ENCODE measurements at regions not wholly inside any gene's neighbourhood (a gene's known extent, or its start where the extent isn't known, plus 50 kb on each side); places are given as distances from the start of the nearest gene placed in this dataset.

DNA sequence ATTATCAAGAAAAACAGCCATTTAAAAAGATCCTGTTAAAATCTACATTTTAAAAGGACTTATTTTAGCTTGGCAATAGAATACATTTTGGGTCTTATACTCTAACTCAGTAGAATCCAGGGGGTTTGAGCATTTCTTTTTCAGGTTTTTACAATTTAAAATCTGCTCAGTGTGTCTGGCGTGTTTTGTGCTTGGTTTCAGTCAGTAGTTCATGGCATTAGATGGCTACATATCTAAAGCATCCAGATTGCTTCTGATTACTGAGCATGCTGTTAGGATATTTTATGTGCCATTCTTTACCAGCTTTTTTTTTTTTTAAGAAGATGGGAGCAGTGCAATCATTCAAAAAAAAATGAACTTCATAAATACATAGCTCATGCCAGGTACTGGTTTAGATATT, 566.1 kb upstream of the LARGE1 start:
- no peak for TF ChIP-seq ZNF263 (CRISPR knock-in tag; IDR thresholded peaks at IDR 0.05; ENCODE audit: low read depth)
- TF ChIP-seq, protein P1, sequence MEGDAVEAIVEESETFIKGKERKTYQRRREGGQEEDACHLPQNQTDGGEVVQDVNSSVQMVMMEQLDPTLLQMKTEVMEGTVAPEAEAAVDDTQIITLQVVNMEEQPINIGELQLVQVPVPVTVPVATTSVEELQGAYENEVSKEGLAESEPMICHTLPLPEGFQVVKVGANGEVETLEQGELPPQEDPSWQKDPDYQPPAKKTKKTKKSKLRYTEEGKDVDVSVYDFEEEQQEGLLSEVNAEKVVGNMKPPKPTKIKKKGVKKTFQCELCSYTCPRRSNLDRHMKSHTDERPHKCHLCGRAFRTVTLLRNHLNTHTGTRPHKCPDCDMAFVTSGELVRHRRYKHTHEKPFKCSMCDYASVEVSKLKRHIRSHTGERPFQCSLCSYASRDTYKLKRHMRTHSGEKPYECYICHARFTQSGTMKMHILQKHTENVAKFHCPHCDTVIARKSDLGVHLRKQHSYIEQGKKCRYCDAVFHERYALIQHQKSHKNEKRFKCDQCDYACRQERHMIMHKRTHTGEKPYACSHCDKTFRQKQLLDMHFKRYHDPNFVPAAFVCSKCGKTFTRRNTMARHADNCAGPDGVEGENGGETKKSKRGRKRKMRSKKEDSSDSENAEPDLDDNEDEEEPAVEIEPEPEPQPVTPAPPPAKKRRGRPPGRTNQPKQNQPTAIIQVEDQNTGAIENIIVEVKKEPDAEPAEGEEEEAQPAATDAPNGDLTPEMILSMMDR (IDR thresholded peaks at IDR 0.05): no peak
- no peak for TF ChIP-seq NR1H2 (CRISPR knock-in tag; IDR thresholded peaks at IDR 0.05)
- no peak for TF ChIP-seq FOXJ3 (CRISPR knock-in tag; IDR thresholded peaks at IDR 0.05; ENCODE audit: borderline replicate concordance)
- TF ChIP-seq, protein P2, sequence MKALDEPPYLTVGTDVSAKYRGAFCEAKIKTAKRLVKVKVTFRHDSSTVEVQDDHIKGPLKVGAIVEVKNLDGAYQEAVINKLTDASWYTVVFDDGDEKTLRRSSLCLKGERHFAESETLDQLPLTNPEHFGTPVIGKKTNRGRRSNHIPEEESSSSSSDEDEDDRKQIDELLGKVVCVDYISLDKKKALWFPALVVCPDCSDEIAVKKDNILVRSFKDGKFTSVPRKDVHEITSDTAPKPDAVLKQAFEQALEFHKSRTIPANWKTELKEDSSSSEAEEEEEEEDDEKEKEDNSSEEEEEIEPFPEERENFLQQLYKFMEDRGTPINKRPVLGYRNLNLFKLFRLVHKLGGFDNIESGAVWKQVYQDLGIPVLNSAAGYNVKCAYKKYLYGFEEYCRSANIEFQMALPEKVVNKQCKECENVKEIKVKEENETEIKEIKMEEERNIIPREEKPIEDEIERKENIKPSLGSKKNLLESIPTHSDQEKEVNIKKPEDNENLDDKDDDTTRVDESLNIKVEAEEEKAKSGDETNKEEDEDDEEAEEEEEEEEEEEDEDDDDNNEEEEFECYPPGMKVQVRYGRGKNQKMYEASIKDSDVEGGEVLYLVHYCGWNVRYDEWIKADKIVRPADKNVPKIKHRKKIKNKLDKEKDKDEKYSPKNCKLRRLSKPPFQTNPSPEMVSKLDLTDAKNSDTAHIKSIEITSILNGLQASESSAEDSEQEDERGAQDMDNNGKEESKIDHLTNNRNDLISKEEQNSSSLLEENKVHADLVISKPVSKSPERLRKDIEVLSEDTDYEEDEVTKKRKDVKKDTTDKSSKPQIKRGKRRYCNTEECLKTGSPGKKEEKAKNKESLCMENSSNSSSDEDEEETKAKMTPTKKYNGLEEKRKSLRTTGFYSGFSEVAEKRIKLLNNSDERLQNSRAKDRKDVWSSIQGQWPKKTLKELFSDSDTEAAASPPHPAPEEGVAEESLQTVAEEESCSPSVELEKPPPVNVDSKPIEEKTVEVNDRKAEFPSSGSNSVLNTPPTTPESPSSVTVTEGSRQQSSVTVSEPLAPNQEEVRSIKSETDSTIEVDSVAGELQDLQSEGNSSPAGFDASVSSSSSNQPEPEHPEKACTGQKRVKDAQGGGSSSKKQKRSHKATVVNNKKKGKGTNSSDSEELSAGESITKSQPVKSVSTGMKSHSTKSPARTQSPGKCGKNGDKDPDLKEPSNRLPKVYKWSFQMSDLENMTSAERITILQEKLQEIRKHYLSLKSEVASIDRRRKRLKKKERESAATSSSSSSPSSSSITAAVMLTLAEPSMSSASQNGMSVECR (CRISPR knock-in tag; IDR thresholded peaks at IDR 0.05; ENCODE audit: borderline replicate concordance): no peak
- TF ChIP-seq, protein P3, sequence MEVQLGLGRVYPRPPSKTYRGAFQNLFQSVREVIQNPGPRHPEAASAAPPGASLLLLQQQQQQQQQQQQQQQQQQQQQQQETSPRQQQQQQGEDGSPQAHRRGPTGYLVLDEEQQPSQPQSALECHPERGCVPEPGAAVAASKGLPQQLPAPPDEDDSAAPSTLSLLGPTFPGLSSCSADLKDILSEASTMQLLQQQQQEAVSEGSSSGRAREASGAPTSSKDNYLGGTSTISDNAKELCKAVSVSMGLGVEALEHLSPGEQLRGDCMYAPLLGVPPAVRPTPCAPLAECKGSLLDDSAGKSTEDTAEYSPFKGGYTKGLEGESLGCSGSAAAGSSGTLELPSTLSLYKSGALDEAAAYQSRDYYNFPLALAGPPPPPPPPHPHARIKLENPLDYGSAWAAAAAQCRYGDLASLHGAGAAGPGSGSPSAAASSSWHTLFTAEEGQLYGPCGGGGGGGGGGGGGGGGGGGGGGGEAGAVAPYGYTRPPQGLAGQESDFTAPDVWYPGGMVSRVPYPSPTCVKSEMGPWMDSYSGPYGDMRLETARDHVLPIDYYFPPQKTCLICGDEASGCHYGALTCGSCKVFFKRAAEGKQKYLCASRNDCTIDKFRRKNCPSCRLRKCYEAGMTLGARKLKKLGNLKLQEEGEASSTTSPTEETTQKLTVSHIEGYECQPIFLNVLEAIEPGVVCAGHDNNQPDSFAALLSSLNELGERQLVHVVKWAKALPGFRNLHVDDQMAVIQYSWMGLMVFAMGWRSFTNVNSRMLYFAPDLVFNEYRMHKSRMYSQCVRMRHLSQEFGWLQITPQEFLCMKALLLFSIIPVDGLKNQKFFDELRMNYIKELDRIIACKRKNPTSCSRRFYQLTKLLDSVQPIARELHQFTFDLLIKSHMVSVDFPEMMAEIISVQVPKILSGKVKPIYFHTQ (CRISPR knock-in tag; IDR thresholded peaks at IDR 0.05): no peak

Measured in WTC11 (cell line).